Natural killer cell (primary cell): ENCODE measurements at regions not wholly inside any gene's neighbourhood (a gene's known extent, or its start where the extent isn't known, plus 50 kb on each side); places are given as distances from the start of the nearest gene placed in this dataset.

Source experiments
- ATAC-seq, 3 donors: fragments of 150-1000 bp in 2 of 3; fragments of 200-7000 bp in 1 of 3; cut with Tn5 transposase; 1 replicate in 1 of 3; 2 replicates in 2 of 3; pipeline ENCODE4 v1.10.0; 2021; ENCODE audit warnings: mild to moderate bottlenecking in 2 of 3, moderate library complexity in 2 of 3
- DNase-seq, 2 donors: peaks; one replicate each; pipeline versions ENCODE4 v3.0.0 to v3.0.0-alpha.2; 2013 to 2021; ENCODE audit warnings: mixed read lengths in 1 of 2
- H3K27ac ChIP-seq: one replicate; pipeline ENCODE4 v1.5.1; 2013; ENCODE audit warnings: mild to moderate bottlenecking, low read length
- H3K27me3 ChIP-seq: one replicate; pipeline ENCODE4 v1.6.1; 2013; ENCODE audit warnings: low read length; ENCODE audit not compliant: control insufficient read depth, insufficient read depth
- H3K36me3 ChIP-seq: one replicate; pipeline ENCODE4 v1.6.1; 2013; ENCODE audit warnings: low read length; ENCODE audit not compliant: control insufficient read depth, insufficient read depth
- H3K4me1 ChIP-seq: one replicate; pipeline ENCODE4 v1.6.1; 2013; ENCODE audit warnings: low read length; ENCODE audit not compliant: control insufficient read depth, insufficient read depth
- H3K4me3 ChIP-seq: one replicate; pipeline ENCODE4 v1.5.1; 2013; ENCODE audit warnings: low read length
- H3K9me3 ChIP-seq: one replicate; pipeline ENCODE4 v1.6.1; 2013; ENCODE audit warnings: low read length; ENCODE audit not compliant: control insufficient read depth, insufficient read depth
- H3K27ac Mint-ChIP-seq, 2 donors: one replicate each; pipeline ENCODE4 v1.8.0; 2022; ENCODE audit warnings: mild to moderate bottlenecking in 2 of 2, mixed read lengths in 2 of 2, moderate library complexity in 1 of 2
- H3K27me3 Mint-ChIP-seq, 2 donors: one replicate each; pipeline ENCODE4 v1.8.0; 2022; ENCODE audit warnings: low read depth in 2 of 2, mixed read lengths in 2 of 2
- H3K36me3 Mint-ChIP-seq: one replicate; pipeline ENCODE4 v1.8.0; 2022; ENCODE audit warnings: mixed read lengths
- H3K4me1 Mint-ChIP-seq, 2 donors: one replicate each; pipeline ENCODE4 v1.8.0; 2022; ENCODE audit warnings: mixed read lengths in 2 of 2
- H3K4me3 Mint-ChIP-seq: one replicate; pipeline ENCODE4 v1.8.0; 2022; ENCODE audit warnings: mild to moderate bottlenecking, moderate library complexity, mixed read lengths
- H3K9me3 Mint-ChIP-seq, 2 donors: one replicate each; pipeline ENCODE4 v1.8.0; 2022; ENCODE audit warnings: mixed read lengths in 2 of 2
- WGBS: methylation state at CpG from one replicate; pipeline ENCODE4 v1.1.7; 2013; ENCODE audit warnings: missing lambda C conversion rate; ENCODE audit not compliant: insufficient coverage; 5-methylcytosine and 5-hydroxymethylcytosine counted together
- intact Hi-C: fragments of 100-400 bp; cut with micrococcal nuclease; formaldehyde crosslinking; loops from one replicate; pipeline ENCODE4 v1.14.2; 2022
- TF ChIP-seq, protein P1 (sequence below): fragments of 200-600 bp; IDR thresholded peaks from one replicate; pipeline ENCODE4 v1.8.0; 2022; ENCODE audit warnings: antibody characterized with exemption

GRCh38 chr6:102773636-102774035 is 1380.1 kb downstream of the GRIK2 start:
- WGBS, result 70% methylated on average over 2 of the region's 2 CpGs
- Histone ChIP-seq H3K4me1 (no peaks in the 10 kb centered on the region), H3K9me3 (no peaks in the 10 kb centered on the region), H3K36me3 (no peaks in the 10 kb centered on the region), H3K27me3 (no peaks in the 10 kb centered on the region), H3K4me3 (no peak overlapping the region), H3K27ac (no peak overlapping the region)
- Mint-ChIP-seq H3K27me3 (no peaks in the 10 kb centered on the region), H3K27ac (no peak overlapping the region), H3K4me1 (no peaks in the 10 kb centered on the region), H3K36me3 (no peaks in the 10 kb centered on the region), H3K4me3 (no peak overlapping the region), H3K9me3 (peaks cover 11 to 26% of the 10 kb centered on the region in 2 donors)
- TF ChIP-seq, protein P1, sequence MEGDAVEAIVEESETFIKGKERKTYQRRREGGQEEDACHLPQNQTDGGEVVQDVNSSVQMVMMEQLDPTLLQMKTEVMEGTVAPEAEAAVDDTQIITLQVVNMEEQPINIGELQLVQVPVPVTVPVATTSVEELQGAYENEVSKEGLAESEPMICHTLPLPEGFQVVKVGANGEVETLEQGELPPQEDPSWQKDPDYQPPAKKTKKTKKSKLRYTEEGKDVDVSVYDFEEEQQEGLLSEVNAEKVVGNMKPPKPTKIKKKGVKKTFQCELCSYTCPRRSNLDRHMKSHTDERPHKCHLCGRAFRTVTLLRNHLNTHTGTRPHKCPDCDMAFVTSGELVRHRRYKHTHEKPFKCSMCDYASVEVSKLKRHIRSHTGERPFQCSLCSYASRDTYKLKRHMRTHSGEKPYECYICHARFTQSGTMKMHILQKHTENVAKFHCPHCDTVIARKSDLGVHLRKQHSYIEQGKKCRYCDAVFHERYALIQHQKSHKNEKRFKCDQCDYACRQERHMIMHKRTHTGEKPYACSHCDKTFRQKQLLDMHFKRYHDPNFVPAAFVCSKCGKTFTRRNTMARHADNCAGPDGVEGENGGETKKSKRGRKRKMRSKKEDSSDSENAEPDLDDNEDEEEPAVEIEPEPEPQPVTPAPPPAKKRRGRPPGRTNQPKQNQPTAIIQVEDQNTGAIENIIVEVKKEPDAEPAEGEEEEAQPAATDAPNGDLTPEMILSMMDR, result no peak
- intact Hi-C loops, result no loop called here
- DNase-seq, result no peak
- ATAC-seq, result no peak

DNA sequence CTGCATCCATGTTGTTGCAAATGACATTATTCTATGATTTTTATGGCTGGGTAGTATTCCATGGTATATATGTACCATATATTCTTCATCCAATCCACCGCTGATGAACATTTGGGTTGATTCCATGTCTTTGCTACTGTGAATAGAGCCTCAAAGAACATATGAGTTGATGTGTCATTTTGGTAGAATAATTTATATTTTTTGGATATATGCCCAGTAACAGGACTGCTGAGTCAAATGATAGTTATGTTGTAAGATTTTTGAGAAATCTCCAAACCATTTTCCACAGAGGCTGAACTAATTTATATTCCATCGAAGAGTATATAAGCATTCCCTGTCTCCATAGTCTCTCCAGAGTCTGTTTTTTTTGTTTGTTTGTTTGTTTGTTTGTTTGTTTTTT is 1373.5 kb downstream of the GRIK2 start:
- Mint-ChIP-seq H3K4me3 (no peak overlapping the region), H3K9me3 (peaks cover 12 to 32% of the 10 kb centered on the region in 2 donors), H3K27ac (no peak overlapping the region), H3K4me1 (no peaks in the 10 kb centered on the region), H3K36me3 (peaks cover 11% of the 10 kb centered on the region), H3K27me3 (no peaks in the 10 kb centered on the region)
- no peak overlapping the region for H3K4me3 ChIP-seq
- TF ChIP-seq, protein P1, result no peak
- intact Hi-C loops, result no loop called here
- no peak overlapping the region for H3K27ac ChIP-seq
- no peaks in the 10 kb centered on the region for H3K9me3 ChIP-seq
- no peaks in the 10 kb centered on the region for H3K27me3 ChIP-seq
- DNase-seq (no peak), ATAC-seq (no peak)
- no peaks in the 10 kb centered on the region for H3K36me3 ChIP-seq
- WGBS, result no CpG with 5 or more reads among the region's 2 CpGs
- H3K4me1 ChIP-seq, result no peaks in the 10 kb centered on the region

DNA sequence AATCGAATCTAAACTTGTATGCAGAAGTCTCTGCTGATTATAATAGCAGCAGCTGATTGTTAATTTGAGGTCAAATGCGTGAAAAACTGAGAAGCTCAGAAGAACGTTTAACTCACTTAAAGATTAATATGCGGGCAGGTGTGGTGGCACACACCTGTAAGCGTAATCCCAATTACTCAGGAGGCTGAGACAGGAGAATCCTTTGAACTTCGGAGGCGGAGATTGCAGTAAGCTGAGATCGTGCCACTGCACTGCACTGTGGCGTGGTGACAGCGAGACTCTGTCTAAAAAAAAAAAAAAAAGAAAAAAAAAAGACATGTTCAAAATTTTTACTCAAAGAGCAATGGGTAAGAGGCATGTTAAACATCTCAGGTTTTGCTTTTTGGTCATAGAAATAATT is 1370.8 kb downstream of the GRIK2 start:
- no peak for ATAC-seq

DNA sequence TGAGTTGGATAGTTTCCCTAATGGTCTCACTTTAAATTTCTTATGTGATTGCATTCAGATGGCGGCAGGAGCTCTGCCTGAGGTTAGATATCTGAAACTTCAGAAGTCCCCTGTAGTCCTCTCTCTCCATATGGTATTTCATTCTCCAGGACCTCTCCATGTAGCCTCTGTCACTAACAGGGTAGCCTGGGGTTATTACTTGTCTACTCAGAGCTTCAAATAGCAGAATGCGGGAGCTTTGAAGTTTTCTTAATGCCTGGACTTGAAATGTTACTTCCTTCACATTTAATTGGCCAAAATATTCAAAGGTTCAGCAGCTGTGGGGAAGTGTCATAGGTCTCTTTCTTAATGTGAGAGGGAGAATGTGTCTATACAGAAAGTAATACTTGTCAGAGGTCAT is 1370.4 kb downstream of the GRIK2 start:
- WGBS, result 83% methylated on average over 1 of the region's 2 CpGs
- peaks cover 11% of the 10 kb centered on the region for H3K36me3 Mint-ChIP-seq
- no peaks in the 10 kb centered on the region for H3K27me3 ChIP-seq
- no peaks in the 10 kb centered on the region for H3K4me1 Mint-ChIP-seq
- H3K4me3 ChIP-seq, result no peak overlapping the region
- no peak overlapping the region for H3K4me3 Mint-ChIP-seq
- H3K27ac Mint-ChIP-seq, result no peak overlapping the region
- H3K9me3 Mint-ChIP-seq, result peaks cover 11 to 19% of the 10 kb centered on the region in 2 donors
- H3K36me3 ChIP-seq, result no peaks in the 10 kb centered on the region
- TF ChIP-seq, protein P1, result no peak
- H3K27ac ChIP-seq, result no peak overlapping the region
- DNase-seq (no peak), ATAC-seq (no peak)
- intact Hi-C loops, result no loop called here
- no peaks in the 10 kb centered on the region for H3K9me3 ChIP-seq
- no peaks in the 10 kb centered on the region for H3K4me1 ChIP-seq
- H3K27me3 Mint-ChIP-seq, result no peaks in the 10 kb centered on the region

More for the DNA sequence above, 1370.8 kb downstream of the GRIK2 start:
- no peaks in the 10 kb centered on the region for H3K27me3 Mint-ChIP-seq
- peaks cover 11 to 22% of the 10 kb centered on the region in 2 donors for H3K9me3 Mint-ChIP-seq
- H3K4me1 Mint-ChIP-seq, result no peaks in the 10 kb centered on the region
- TF ChIP-seq, protein P1, result no peak
- H3K36me3 Mint-ChIP-seq, result peaks cover 11% of the 10 kb centered on the region
- intact Hi-C loops, result no loop called here
- 88% methylated on average over 9 of the region's 10 CpGs for WGBS
- no peak for DNase-seq
- no peaks in the 10 kb centered on the region for H3K4me1 ChIP-seq
- no peak overlapping the region for H3K4me3 Mint-ChIP-seq
- H3K9me3 ChIP-seq, result no peaks in the 10 kb centered on the region
- no peak overlapping the region for H3K27ac Mint-ChIP-seq
- no peaks in the 10 kb centered on the region for H3K36me3 ChIP-seq
- H3K4me3 ChIP-seq, result no peak overlapping the region
- H3K27ac ChIP-seq, result no peak overlapping the region
- H3K27me3 ChIP-seq, result no peaks in the 10 kb centered on the region
